HepG2 (cell line): ENCODE measurements at regions not wholly inside any gene's neighbourhood (a gene's known extent, or its start where the extent isn't known, plus 50 kb on each side); places are given as distances from the start of the nearest gene placed in this dataset.

ENCODE experiments used
- ATF7-NPFF ChIP-seq: sonication (generic); formaldehyde crosslinking; IDR thresholded peaks from 2 replicates; pipeline ENCODE4 v1.8.1; 2023; ENCODE audit warnings: mild to moderate bottlenecking, low read depth, missing genetic modification reagents, moderate library complexity
- CTCF ChIP-seq: sonication (generic); formaldehyde crosslinking; IDR thresholded peaks from 2 replicates; pipeline ENCODE4 v1.5.0; 2020; ENCODE audit warnings: mild to moderate bottlenecking, missing genetic modification reagents, moderate library complexity
- HNRNPK ChIP-seq: fragments of 200-400 bp; formaldehyde crosslinking; IDR thresholded peaks from 2 replicates; pipeline ENCODE4 v1.6.1; 2018; ENCODE audit warnings: low read length, low read depth, moderate library complexity, mild to moderate bottlenecking; ENCODE audit not compliant: poor library complexity, severe bottlenecking
- KLF9 ChIP-seq: IDR thresholded peaks from 2 replicates; pipeline ENCODE4 v1.6.1; 2016; ENCODE audit warnings: low read depth
- RXRA ChIP-seq: sonication (generic); formaldehyde crosslinking; IDR thresholded peaks from 2 replicates; pipeline ENCODE4 v1.5.1; 2020; ENCODE audit warnings: missing genetic modification reagents
- ZBTB25 ChIP-seq: IDR thresholded peaks from 2 replicates; pipeline ENCODE4 v1.6.1; 2018; ENCODE audit warnings: missing genetic modification reagents
- ZNF121 ChIP-seq: sonication (generic); formaldehyde crosslinking; IDR thresholded peaks from 2 replicates; pipeline ENCODE4 v1.5.0; 2020; ENCODE audit warnings: mild to moderate bottlenecking, missing genetic modification reagents
- ZNF3 ChIP-seq: IDR thresholded peaks from 2 replicates; pipeline ENCODE4 v1.7.0; 2017; ENCODE audit warnings: inconsistent platforms

- no peak for TF ChIP-seq RXRA (CRISPR knock-in tag)
- TF ChIP-seq ZBTB25 (CRISPR knock-in tag), result no peak
- TF ChIP-seq HNRNPK, result no peak
- no peak for TF ChIP-seq KLF9
- TF ChIP-seq ZNF3 (CRISPR knock-in tag), result no peak
- TF ChIP-seq ATF7-NPFF, result no peak
- no peak for TF ChIP-seq ZNF121 (CRISPR knock-in tag)
- no peak for TF ChIP-seq CTCF (CRISPR knock-in tag)
Measured at GRCh38 chrX:53768451-53768850, 81.9 kb upstream of the HUWE1 start.
